ENCODE measurements at regions not wholly inside any gene's neighbourhood (a gene's known extent, or its start where the extent isn't known, plus 50 kb on each side); places are given as distances from the start of the nearest gene placed in this dataset.

GRCh38 chr3:18126772-18127171, 298.4 kb downstream of the SATB1 start:
- TF ChIP-seq EP300 (IDR thresholded peaks at IDR 0.05) (no peak), CTCF (IDR thresholded peaks at IDR 0.05) (no peak), POLR2A (IDR thresholded peaks at IDR 0.05) (no peak)

Data from ovary (tissue), 3 donors.